ENCODE measurements at regions not wholly inside any gene's neighbourhood (a gene's known extent, or its start where the extent isn't known, plus 50 kb on each side); places are given as distances from the start of the nearest gene placed in this dataset.

- ChIA-PET CTCF (ENCODE audit: partially characterized antibody) (interaction anchor here (0.6 kb wide), 1 partner anchor 1370 kb away, joined by 3 read pairs; no protein-coding TSS in a partner anchor), POLR2A (ENCODE audit: partially characterized antibody) (no interaction called here)
- no peak overlapping the region for H3K4me2 ChIP-seq (ENCODE audit: insufficient read depth in 1 of 2, low read depth in 2 of 2, low read length in 2 of 2)
- no peak overlapping the region for H2AK5ac ChIP-seq (ENCODE audit: low read depth, low read length)
- H2AFZ ChIP-seq (ENCODE audit: low read length) = peak overlapping the region; percentile 74
- H3K23me2 ChIP-seq (ENCODE audit: low read depth, low read length) = no peaks in the 10 kb centered on the region
- H3K79me2 ChIP-seq (ENCODE audit: control insufficient read depth in 1 of 2, insufficient read depth in 2 of 2, low read length in 2 of 2) = no peaks in the 10 kb centered on the region
- no peak overlapping the region for H4K5ac ChIP-seq (ENCODE audit: insufficient read length, low read depth, low read length)
- H3K23ac ChIP-seq (ENCODE audit: insufficient read length) = no peak overlapping the region
- H2BK20ac ChIP-seq (ENCODE audit: low read length) = no peak overlapping the region
- no peak overlapping the region for H2BK120ac ChIP-seq (replicated peaks; ENCODE audit: low read depth, low read length)
- no peak overlapping the region for H3K4me3 ChIP-seq (ENCODE audit: extremely low read depth in 1 of 4, insufficient read depth in 2 of 4, low read depth in 3 of 4, low read length in 4 of 4)
- no peak overlapping the region for H2BK12ac ChIP-seq (ENCODE audit: low read depth, low read length)
- no peaks in the 10 kb centered on the region for H3K9me3 ChIP-seq (ENCODE audit: insufficient read depth in 2 of 2, low read depth in 1 of 2, low read length in 1 of 2)
- H3K4me1 ChIP-seq (replicated peaks in 1 of 4; ENCODE audit: control insufficient read depth in 3 of 4, insufficient read depth in 4 of 4, low read length in 3 of 4) = peaks cover 0 to 5% (median 2%) of the 10 kb centered on the region in 4 experiments; a peak in 3 of 7 replicates
- TF ChIP-seq SAP30 (IDR thresholded peaks at IDR 0.05; ENCODE audit: insufficient read depth, insufficient replicate concordance, low read length) (no peak), KDM4A (IDR thresholded peaks at IDR 0.05; ENCODE audit: low read depth, low read length, severe bottlenecking) (no peak), BRCA1 (IDR thresholded peaks at IDR 0.05; ENCODE audit: low read depth, low read length) (no peak), YY1 (IDR thresholded peaks at IDR 0.05; ENCODE audit: low read depth, low read length) (0 out of 2 replicates have a peak, but pooled peaks have one; percentile 20), TEAD4 (IDR thresholded peaks at IDR 0.05; ENCODE audit: low read depth, low read length) (no peak)
- H4K91ac ChIP-seq (replicated peaks; ENCODE audit: insufficient read length, low read length) = no peak overlapping the region
- H3K36me3 ChIP-seq (ENCODE audit: control insufficient read depth in 2 of 4, insufficient read depth in 4 of 4, low read length in 3 of 4) = no peaks in the 10 kb centered on the region
- no peaks in the 10 kb centered on the region for H3K27me3 ChIP-seq (replicated peaks in 1 of 4; ENCODE audit: control insufficient read depth in 3 of 4, extremely low read depth in 1 of 4, insufficient read depth in 3 of 4, low read length in 3 of 4)
- H3K9ac ChIP-seq (replicated peaks in 1 of 4; ENCODE audit: extremely low read depth in 1 of 4, low read depth in 3 of 4, low read length in 3 of 4) = peak overlapping the region in 1 of 4 experiments; percentile 13; a peak in 1 of 7 replicates
- H3K79me1 ChIP-seq (ENCODE audit: low read depth, low read length) = no peaks in the 10 kb centered on the region
- no peak overlapping the region for H3K4ac ChIP-seq (replicated peaks; ENCODE audit: insufficient read length, low read depth, low read length)
- H4K20me1 ChIP-seq (replicated peaks in 1 of 2; ENCODE audit: control insufficient read depth in 1 of 2, insufficient read depth in 2 of 2, low read length in 2 of 2) = no peaks in the 10 kb centered on the region
- DNase-seq (ENCODE audit: low read depth in 1 of 2, low spot score in 2 of 2) (no peak), FAIRE-seq (no peak)
- no peak overlapping the region for H3K27ac ChIP-seq (ENCODE audit: low read depth, low read length)
- H2BK15ac ChIP-seq (ENCODE audit: low read length) = no peak overlapping the region
- 80% methylated on average over 2 of the region's 2 CpGs; no CpG with 5 or more reads in 1 of the 2 experiments for WGBS, 2 experiments (ENCODE audit: extremely low coverage in 1 of 2, insufficient coverage in 1 of 2, insufficient read length in 1 of 2, insufficient replicate concordance in 2 of 2, low coverage in 1 of 2, low lambda C conversion rate in 2 of 2, missing lambda C conversion rate in 1 of 2)
- no peak overlapping the region; the same call in 1 of the 2 replicates for H2BK5ac ChIP-seq (ENCODE audit: low read depth, low read length)
- H3K56ac ChIP-seq (replicated peaks; ENCODE audit: insufficient read length, low read depth, low read length) = no peak overlapping the region
- H3K14ac ChIP-seq (ENCODE audit: insufficient read length) = no peak overlapping the region
- H3K18ac ChIP-seq (ENCODE audit: extremely low read depth, low read length) = no peak overlapping the region
- no peak overlapping the region for H4K8ac ChIP-seq (ENCODE audit: extremely low read depth, insufficient read depth, low read length)
Measured at GRCh38 chr2:35293261-35293660, 1062.3 kb upstream of the CRIM1 start.

Data from H1 (cell line).